ENCODE measurements at regions not wholly inside any gene's neighbourhood (a gene's known extent, or its start where the extent isn't known, plus 50 kb on each side); places are given as distances from the start of the nearest gene placed in this dataset.

- no peak overlapping the region for H3K27ac ChIP-seq (ENCODE audit: low read depth)
- DNase-seq (ENCODE audit: extremely low spot score), result no peak
- 89% methylated on average over 2 of the region's 2 CpGs for WGBS
Measured at GRCh38 chr5:68798877-68799843, 294.7 kb upstream of the SLC30A5 start.

DNA sequence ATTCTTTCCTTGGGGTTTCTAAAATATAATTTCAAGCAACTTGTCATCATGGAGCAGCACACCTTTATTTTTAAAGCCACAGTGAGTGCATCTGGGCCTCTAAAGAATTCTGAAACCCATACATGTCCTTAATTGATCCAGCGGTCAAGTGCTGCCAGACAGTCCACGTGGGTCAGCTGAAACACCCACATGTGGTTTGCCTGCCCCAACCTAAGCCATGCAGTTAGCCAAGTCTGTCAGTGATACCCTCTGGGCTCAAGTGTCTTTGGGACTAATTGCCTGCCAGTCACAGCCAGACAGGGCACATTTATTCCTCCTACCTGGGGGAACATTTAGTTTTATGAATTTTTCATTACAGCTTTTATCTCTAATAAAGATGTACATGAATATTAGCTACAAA, 291.4 kb upstream of the SLC30A5 start:
- no peak overlapping the region for H3K27ac ChIP-seq (ENCODE audit: low read depth)
- no peak overlapping the region for H3K4me3 ChIP-seq (ENCODE audit: low read depth, low read length)
- DNase-seq (ENCODE audit: extremely low spot score), result no peak
- H3K4me1 ChIP-seq (ENCODE audit: insufficient read depth), result no peaks in the 10 kb centered on the region
- 90% methylated on average over 2 of the region's 2 CpGs for WGBS
- H3K36me3 ChIP-seq (ENCODE audit: insufficient read depth), result no peaks in the 10 kb centered on the region

More at GRCh38 chr5:68798877-68799843, 294.7 kb upstream of the SLC30A5 start:
- Histone ChIP-seq H3K4me3 (ENCODE audit: low read depth, low read length) (no peak overlapping the region), H3K4me1 (ENCODE audit: insufficient read depth) (no peaks in the 10 kb centered on the region), H3K36me3 (ENCODE audit: insufficient read depth) (no peaks in the 10 kb centered on the region)

DNA sequence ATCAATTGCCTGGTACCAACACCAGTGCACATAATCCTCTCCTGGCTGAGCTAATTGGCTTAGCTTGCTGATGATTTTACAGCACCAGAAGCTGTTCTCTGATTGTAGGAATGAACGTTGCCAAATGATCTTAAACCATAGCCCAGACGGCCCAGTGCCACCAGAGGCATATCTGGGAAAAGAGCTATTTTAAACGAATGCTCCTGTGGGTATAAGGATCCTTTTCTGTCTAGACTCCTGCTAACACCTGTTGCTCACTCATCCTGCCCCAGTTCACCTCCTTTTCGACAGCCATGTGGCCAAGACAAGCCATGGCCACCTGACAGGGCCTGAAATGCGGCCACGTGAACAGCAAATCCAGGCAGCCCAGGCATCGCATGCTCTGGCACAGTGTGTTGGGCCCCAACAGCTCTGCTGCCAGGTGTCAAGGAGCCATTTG, 289.9 kb upstream of the SLC30A5 start:
- DNase-seq (ENCODE audit: extremely low spot score), result no peak

DNA sequence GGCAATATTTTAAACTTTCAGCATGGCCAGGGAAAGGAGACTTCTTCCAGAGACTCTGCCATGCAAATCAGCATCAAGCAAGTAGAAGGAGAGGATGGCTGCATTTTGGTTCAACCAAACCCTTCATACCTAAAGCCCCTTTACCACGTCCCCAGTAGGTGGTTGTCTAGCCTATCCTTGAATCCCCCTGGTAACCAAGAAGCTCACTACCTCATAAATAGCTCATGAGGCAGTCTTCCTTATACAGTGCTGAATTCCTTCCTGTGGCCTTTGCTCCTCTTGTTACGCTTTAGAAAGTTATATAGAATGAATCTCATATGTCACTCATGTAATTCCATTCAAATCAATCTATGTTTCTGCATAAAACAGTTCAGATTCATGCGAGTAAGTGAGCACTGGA, 289.5 kb upstream of the SLC30A5 start:
- H3K36me3 ChIP-seq (ENCODE audit: insufficient read depth), result no peaks in the 10 kb centered on the region
- H3K4me3 ChIP-seq (ENCODE audit: low read depth, low read length), result no peak overlapping the region
- DNase-seq (ENCODE audit: extremely low spot score), result no peak
- H3K4me1 ChIP-seq (ENCODE audit: insufficient read depth), result no peaks in the 10 kb centered on the region
- no peak overlapping the region for H3K27ac ChIP-seq (ENCODE audit: low read depth)
- WGBS, result 87% methylated on average over 3 of the region's 3 CpGs

More for the DNA sequence above, 289.9 kb upstream of the SLC30A5 start:
- WGBS, result 74% methylated on average over 7 of the region's 7 CpGs
- H3K4me1 ChIP-seq (ENCODE audit: insufficient read depth), result no peaks in the 10 kb centered on the region
- H3K27ac ChIP-seq (ENCODE audit: low read depth), result no peak overlapping the region
- H3K36me3 ChIP-seq (ENCODE audit: insufficient read depth), result no peaks in the 10 kb centered on the region
- no peak overlapping the region for H3K4me3 ChIP-seq (ENCODE audit: low read depth, low read length)

DNA sequence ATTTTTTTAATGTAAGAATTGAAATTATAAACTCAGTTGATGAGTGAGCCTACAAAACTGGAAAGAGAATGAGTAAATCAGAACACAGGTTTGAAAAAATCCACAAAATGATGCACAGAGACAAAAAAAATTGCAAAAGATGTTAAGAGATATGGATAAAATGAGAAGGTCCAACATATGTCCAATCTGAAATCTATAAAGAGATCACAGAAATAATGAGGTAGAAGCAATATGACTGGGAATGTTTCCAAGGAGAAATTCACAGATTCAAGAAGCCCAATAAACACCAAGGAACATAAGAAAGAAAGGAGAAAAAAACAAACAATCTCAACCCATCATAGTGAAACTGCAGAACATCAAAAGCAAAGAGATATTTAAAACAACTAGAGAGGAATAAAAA, 288.4 kb upstream of the SLC30A5 start:
- Histone ChIP-seq H3K36me3 (ENCODE audit: insufficient read depth) (no peaks in the 10 kb centered on the region), H3K4me3 (ENCODE audit: low read depth, low read length) (no peak overlapping the region)
- no peak for DNase-seq (ENCODE audit: extremely low spot score)

GRCh38 chr5:68817632-68818031, 276.2 kb upstream of the SLC30A5 start:
- 80% methylated on average over 2 of the region's 2 CpGs for WGBS
- Histone ChIP-seq H3K4me3 (ENCODE audit: low read depth, low read length) (no peak overlapping the region), H3K4me1 (ENCODE audit: insufficient read depth) (no peaks in the 10 kb centered on the region), H3K36me3 (ENCODE audit: insufficient read depth) (no peaks in the 10 kb centered on the region), H3K27ac (ENCODE audit: low read depth) (no peak overlapping the region)
- no peak for DNase-seq (ENCODE audit: extremely low spot score)

More for the DNA sequence above, 288.4 kb upstream of the SLC30A5 start:
- Histone ChIP-seq H3K4me1 (ENCODE audit: insufficient read depth) (no peaks in the 10 kb centered on the region), H3K27ac (ENCODE audit: low read depth) (no peak overlapping the region)

GRCh38 chr5:68818057-68818695, 275.6 kb upstream of the SLC30A5 start:
- Histone ChIP-seq H3K4me1 (ENCODE audit: insufficient read depth) (no peaks in the 10 kb centered on the region), H3K4me3 (ENCODE audit: low read depth, low read length) (no peak overlapping the region), H3K27ac (ENCODE audit: low read depth) (no peak overlapping the region), H3K36me3 (ENCODE audit: insufficient read depth) (no peaks in the 10 kb centered on the region)
- WGBS, result 77% methylated on average over 11 of the region's 11 CpGs
- DNase-seq (ENCODE audit: extremely low spot score), result no peak

GRCh38 chr5:68818870-68819269, 274.9 kb upstream of the SLC30A5 start:
- Histone ChIP-seq H3K36me3 (ENCODE audit: insufficient read depth) (no peaks in the 10 kb centered on the region), H3K27ac (ENCODE audit: low read depth) (no peak overlapping the region), H3K4me1 (ENCODE audit: insufficient read depth) (no peaks in the 10 kb centered on the region), H3K4me3 (ENCODE audit: low read depth, low read length) (no peak overlapping the region)
- WGBS, result 68% methylated on average over 3 of the region's 3 CpGs
- no peak for DNase-seq (ENCODE audit: extremely low spot score)

DNA sequence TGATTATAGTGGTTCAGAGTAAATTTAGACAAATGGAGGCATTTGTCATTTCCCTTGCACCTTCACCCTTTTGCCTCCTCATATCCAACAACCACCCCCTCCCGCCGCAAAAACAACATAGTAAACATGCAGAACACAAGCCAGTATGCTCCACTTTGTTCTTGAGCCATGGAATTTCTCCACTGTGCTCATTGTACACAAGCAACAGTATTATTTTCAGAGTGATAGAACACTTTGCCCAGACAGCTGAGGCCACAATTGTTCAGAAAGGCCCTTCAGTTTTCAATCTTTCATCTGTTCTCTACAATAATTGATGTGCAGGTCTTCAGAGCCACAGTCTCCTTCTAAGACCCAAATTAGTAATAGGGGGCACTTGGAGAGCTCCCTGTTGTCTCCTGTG, 272.8 kb upstream of the SLC30A5 start:
- WGBS, result 89% methylated on average over 2 of the region's 2 CpGs
- no peak for DNase-seq (ENCODE audit: extremely low spot score)

DNA sequence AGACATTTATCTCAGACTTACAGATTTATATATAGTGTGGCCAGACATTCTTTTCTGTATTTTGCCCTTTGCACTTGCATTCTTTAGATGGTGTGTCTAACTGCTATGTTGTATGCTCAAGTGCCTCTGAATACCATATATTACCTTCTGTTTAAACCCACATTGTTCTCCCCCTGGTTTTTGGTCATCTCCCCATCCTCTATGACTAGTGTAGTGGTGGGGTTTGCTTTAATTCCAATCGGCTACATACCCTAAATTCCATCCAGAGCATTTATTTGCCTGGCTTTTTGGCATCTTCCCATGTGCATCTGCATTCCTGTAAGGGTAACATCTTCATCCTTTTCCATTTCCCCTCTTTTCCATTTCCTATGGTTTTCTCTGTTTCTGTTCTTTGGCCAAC, 271.0 kb upstream of the SLC30A5 start:
- whole genome bisulfite sequencing, result 57% methylated on average over 1 of the region's 1 CpG
- DNase-seq (ENCODE audit: extremely low spot score), result no peak
- no peak overlapping the region for H3K27ac ChIP-seq (ENCODE audit: low read depth)
- no peaks in the 10 kb centered on the region for H3K36me3 ChIP-seq (ENCODE audit: insufficient read depth)
- no peak overlapping the region for H3K4me3 ChIP-seq (ENCODE audit: low read depth, low read length)
- no peaks in the 10 kb centered on the region for H3K4me1 ChIP-seq (ENCODE audit: insufficient read depth)

More for the DNA sequence above, 272.8 kb upstream of the SLC30A5 start:
- no peak overlapping the region for H3K27ac ChIP-seq (ENCODE audit: low read depth)
- no peak overlapping the region for H3K4me3 ChIP-seq (ENCODE audit: low read depth, low read length)
- H3K4me1 ChIP-seq (ENCODE audit: insufficient read depth), result no peaks in the 10 kb centered on the region
- no peaks in the 10 kb centered on the region for H3K36me3 ChIP-seq (ENCODE audit: insufficient read depth)

- no peak for DNase-seq (ENCODE audit: extremely low spot score)
- no peaks in the 10 kb centered on the region for H3K4me1 ChIP-seq (ENCODE audit: insufficient read depth)
- no peaks in the 10 kb centered on the region for H3K36me3 ChIP-seq (ENCODE audit: insufficient read depth)
- H3K4me3 ChIP-seq (ENCODE audit: low read depth, low read length), result no peak overlapping the region
- WGBS, result 90% methylated on average over 6 of the region's 6 CpGs
- no peak overlapping the region for H3K27ac ChIP-seq (ENCODE audit: low read depth)
Measured at GRCh38 chr5:68823301-68823700, 270.5 kb upstream of the SLC30A5 start.

DNA sequence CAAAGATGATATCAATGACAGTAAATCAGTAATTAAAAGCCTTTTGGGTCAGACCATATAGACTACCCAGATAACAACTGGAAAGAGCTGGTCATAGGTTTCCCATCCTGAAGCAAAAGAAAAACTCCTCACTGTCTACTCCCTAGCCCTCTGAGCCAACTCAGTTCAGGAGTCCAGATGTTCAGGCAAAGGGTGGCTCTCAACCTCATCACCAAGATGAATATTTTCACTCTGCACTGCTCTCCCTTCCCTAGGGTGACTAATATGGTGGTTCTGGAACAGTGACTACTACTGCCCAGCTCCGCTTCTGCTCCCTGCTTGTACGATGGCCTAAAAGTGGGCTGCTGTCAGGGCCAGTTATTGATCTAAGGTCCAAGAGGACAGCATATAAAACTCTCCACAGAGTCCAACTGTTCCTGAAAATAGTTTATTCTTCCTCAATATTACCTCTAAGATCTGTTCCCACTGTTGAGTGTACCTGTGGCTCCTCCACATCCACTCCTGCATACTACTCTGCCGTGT, 263.4 kb upstream of the SLC30A5 start:
- Histone ChIP-seq H3K4me1 (ENCODE audit: insufficient read depth) (no peaks in the 10 kb centered on the region), H3K36me3 (ENCODE audit: insufficient read depth) (no peaks in the 10 kb centered on the region), H3K4me3 (ENCODE audit: low read depth, low read length) (no peak overlapping the region), H3K27ac (ENCODE audit: low read depth) (no peak overlapping the region)
- no peak for DNase-seq (ENCODE audit: extremely low spot score)
- 90% methylated on average over 3 of the region's 3 CpGs for WGBS

- Histone ChIP-seq H3K4me1 (ENCODE audit: insufficient read depth) (no peaks in the 10 kb centered on the region), H3K36me3 (ENCODE audit: insufficient read depth) (no peaks in the 10 kb centered on the region), H3K4me3 (ENCODE audit: low read depth, low read length) (no peak overlapping the region), H3K27ac (ENCODE audit: low read depth) (no peak overlapping the region)
- no peak for DNase-seq (ENCODE audit: extremely low spot score)
- WGBS, result 91% methylated on average over 4 of the region's 4 CpGs
Measured at GRCh38 chr5:68834491-68834981, 259.3 kb upstream of the SLC30A5 start.

Measured in urinary bladder (tissue), 3 donors.